ENCODE measurements at regions not wholly inside any gene's neighbourhood (a gene's known extent, or its start where the extent isn't known, plus 50 kb on each side); places are given as distances from the start of the nearest gene placed in this dataset.

GRCh38 chr10:91009121-91009520 is 88.2 kb upstream of the ANKRD1 start:
- Mint-ChIP-seq H3K27ac (no peak overlapping the region), H3K4me1 (peaks cover 25% of the 10 kb centered on the region), H3K27me3 (peaks cover 37% of the 10 kb centered on the region), H3K9me3 (no peaks in the 10 kb centered on the region), H3K36me3 (ENCODE audit: low read depth) (no peaks in the 10 kb centered on the region), H3K4me3 (no peak overlapping the region)
- DNase-seq: no peak
- intact Hi-C loops (cut with micrococcal nuclease): loop anchor here (5.0 kb wide), 2 partner anchors 78 to 97 kb away; no protein-coding TSS in a partner anchor

- H3K9me3 Mint-ChIP-seq: no peaks in the 10 kb centered on the region
- H3K36me3 Mint-ChIP-seq (ENCODE audit: low read depth): no peaks in the 10 kb centered on the region
- peaks cover 30% of the 10 kb centered on the region for H3K27me3 Mint-ChIP-seq
- H3K27ac Mint-ChIP-seq: no peak overlapping the region
- DNase-seq: no peak
- H3K4me3 Mint-ChIP-seq: no peak overlapping the region
- intact Hi-C loops (cut with micrococcal nuclease): no loop called here
- H3K4me1 Mint-ChIP-seq: peaks cover 19% of the 10 kb centered on the region
Observed at GRCh38 chr10:91010952-91011351, 90.1 kb upstream of the ANKRD1 start.

- intact Hi-C loops (cut with micrococcal nuclease): no loop called here
- Mint-ChIP-seq H3K4me3 (no peak overlapping the region), H3K9me3 (no peaks in the 10 kb centered on the region), H3K36me3 (ENCODE audit: low read depth) (no peaks in the 10 kb centered on the region), H3K4me1 (peaks cover 6% of the 10 kb centered on the region), H3K27ac (no peak overlapping the region), H3K27me3 (peaks cover 30% of the 10 kb centered on the region)
- no peak for DNase-seq
Observed at GRCh38 chr10:91012502-91012901, 91.6 kb upstream of the ANKRD1 start.

GRCh38 chr10:91013985-91014384 is 93.1 kb upstream of the ANKRD1 start:
- Mint-ChIP-seq H3K4me1 (no peaks in the 10 kb centered on the region), H3K27me3 (peaks cover 34% of the 10 kb centered on the region), H3K36me3 (ENCODE audit: low read depth) (no peaks in the 10 kb centered on the region), H3K9me3 (no peaks in the 10 kb centered on the region), H3K27ac (no peak overlapping the region), H3K4me3 (no peak overlapping the region)
- no peak for DNase-seq
- intact Hi-C loops (cut with micrococcal nuclease): no loop called here

- Mint-ChIP-seq H3K27ac (no peak overlapping the region), H3K36me3 (ENCODE audit: low read depth) (no peaks in the 10 kb centered on the region), H3K27me3 (peaks cover 27% of the 10 kb centered on the region), H3K4me1 (no peaks in the 10 kb centered on the region), H3K4me3 (no peak overlapping the region), H3K9me3 (no peaks in the 10 kb centered on the region)
- no peak for DNase-seq
- intact Hi-C loops (cut with micrococcal nuclease): no loop called here
Observed at GRCh38 chr10:91017198-91017597, 96.3 kb upstream of the ANKRD1 start.

GRCh38 chr10:91021901-91022300 is 101.0 kb upstream of the ANKRD1 start:
- Mint-ChIP-seq H3K36me3 (ENCODE audit: low read depth) (no peaks in the 10 kb centered on the region), H3K9me3 (peaks cover 14% of the 10 kb centered on the region), H3K4me1 (no peaks in the 10 kb centered on the region), H3K27me3 (peaks cover 39% of the 10 kb centered on the region), H3K27ac (no peak overlapping the region), H3K4me3 (no peak overlapping the region)
- DNase-seq: no peak
- intact Hi-C loops (cut with micrococcal nuclease): no loop called here

GRCh38 chr10:91022390-91022789 is 101.5 kb upstream of the ANKRD1 start:
- no peak overlapping the region for H3K4me3 Mint-ChIP-seq
- H3K27me3 Mint-ChIP-seq: peaks cover 40% of the 10 kb centered on the region
- DNase-seq: no peak
- no peak overlapping the region for H3K27ac Mint-ChIP-seq
- no peaks in the 10 kb centered on the region for H3K4me1 Mint-ChIP-seq
- intact Hi-C loops (cut with micrococcal nuclease): no loop called here
- no peaks in the 10 kb centered on the region for H3K36me3 Mint-ChIP-seq (ENCODE audit: low read depth)
- H3K9me3 Mint-ChIP-seq: peaks cover 14% of the 10 kb centered on the region

GRCh38 chr10:91022924-91023699 is 102.2 kb upstream of the ANKRD1 start:
- Mint-ChIP-seq H3K4me1 (no peaks in the 10 kb centered on the region), H3K27ac (no peak overlapping the region), H3K27me3 (peaks cover 41% of the 10 kb centered on the region), H3K36me3 (ENCODE audit: low read depth) (no peaks in the 10 kb centered on the region), H3K4me3 (no peak overlapping the region), H3K9me3 (peaks cover 14% of the 10 kb centered on the region)
- DNase-seq: no peak
- intact Hi-C loops (cut with micrococcal nuclease): no loop called here

- no peaks in the 10 kb centered on the region for H3K4me1 Mint-ChIP-seq
- no peak for DNase-seq
- H3K9me3 Mint-ChIP-seq: peaks cover 14% of the 10 kb centered on the region
- H3K4me3 Mint-ChIP-seq: no peak overlapping the region
- intact Hi-C loops (cut with micrococcal nuclease): no loop called here
- no peak overlapping the region for H3K27ac Mint-ChIP-seq
- no peaks in the 10 kb centered on the region for H3K36me3 Mint-ChIP-seq (ENCODE audit: low read depth)
- H3K27me3 Mint-ChIP-seq: peaks cover 39% of the 10 kb centered on the region
Observed at GRCh38 chr10:91023700-91024398, 103.0 kb upstream of the ANKRD1 start.

GRCh38 chr10:91024541-91024940 is 103.7 kb upstream of the ANKRD1 start:
- Mint-ChIP-seq H3K9me3 (peaks cover 14% of the 10 kb centered on the region), H3K27ac (no peak overlapping the region), H3K36me3 (ENCODE audit: low read depth) (no peaks in the 10 kb centered on the region), H3K4me1 (no peaks in the 10 kb centered on the region), H3K27me3 (peaks cover 41% of the 10 kb centered on the region), H3K4me3 (no peak overlapping the region)
- intact Hi-C loops (cut with micrococcal nuclease): no loop called here
- DNase-seq: no peak

GRCh38 chr10:91032611-91033206 is 111.8 kb upstream of the ANKRD1 start:
- Mint-ChIP-seq H3K4me1 (peaks cover 13% of the 10 kb centered on the region), H3K27ac (no peak overlapping the region), H3K4me3 (no peak overlapping the region), H3K27me3 (peaks cover 17% of the 10 kb centered on the region), H3K9me3 (peaks cover 5% of the 10 kb centered on the region), H3K36me3 (ENCODE audit: low read depth) (no peaks in the 10 kb centered on the region)
- intact Hi-C loops (cut with micrococcal nuclease): no loop called here
- DNase-seq: no peak

- DNase-seq: no peak
- Mint-ChIP-seq H3K27ac (no peak overlapping the region), H3K36me3 (ENCODE audit: low read depth) (no peaks in the 10 kb centered on the region), H3K9me3 (peaks cover 5% of the 10 kb centered on the region), H3K27me3 (peaks cover 14% of the 10 kb centered on the region), H3K4me3 (no peak overlapping the region), H3K4me1 (peaks cover 13% of the 10 kb centered on the region)
- intact Hi-C loops (cut with micrococcal nuclease): no loop called here
Observed at GRCh38 chr10:91033324-91033950, 112.5 kb upstream of the ANKRD1 start.

GRCh38 chr10:91034042-91034441 is 113.2 kb upstream of the ANKRD1 start:
- Mint-ChIP-seq H3K4me1 (peaks cover 13% of the 10 kb centered on the region), H3K36me3 (ENCODE audit: low read depth) (no peaks in the 10 kb centered on the region), H3K4me3 (peak overlapping the region; percentile 58), H3K27ac (peak overlapping the region; percentile 58), H3K9me3 (peaks cover 5% of the 10 kb centered on the region), H3K27me3 (peaks cover 15% of the 10 kb centered on the region)
- intact Hi-C loops (cut with micrococcal nuclease): loop anchor here (1.0 kb wide), 1 partner anchor 27 kb away; no protein-coding TSS in a partner anchor
- peak; percentile 75 for DNase-seq
